ENCODE measurements at regions not wholly inside any gene's neighbourhood (a gene's known extent, or its start where the extent isn't known, plus 50 kb on each side); places are given as distances from the start of the nearest gene placed in this dataset.

- DNase-seq: no peak
Measured at GRCh38 chr12:75894965-75895754, 136.4 kb downstream of the PHLDA1 start.

GRCh38 chr12:75893765-75894164 lies 137.8 kb downstream of the PHLDA1 start:
- DNase-seq: no peak

GRCh38 chr12:75892731-75893408 lies 138.7 kb downstream of the PHLDA1 start:
- DNase-seq: no peak

- no peak for DNase-seq
Measured at GRCh38 chr12:75891072-75891471, 140.5 kb downstream of the PHLDA1 start.

- no peak for DNase-seq
Measured at GRCh38 chr12:75890660-75891059, 140.9 kb downstream of the PHLDA1 start.

GRCh38 chr12:75890141-75890540 lies 141.4 kb downstream of the PHLDA1 start:
- DNase-seq: no peak

GRCh38 chr12:75888874-75889613 lies 142.5 kb downstream of the PHLDA1 start:
- DNase-seq: no peak

GRCh38 chr12:75888399-75888798 lies 143.2 kb downstream of the PHLDA1 start:
- no peak for DNase-seq

GRCh38 chr12:75887979-75888378 lies 143.6 kb downstream of the PHLDA1 start:
- no peak for DNase-seq

- no peak for DNase-seq
Measured at GRCh38 chr12:75884465-75884985, 147.1 kb downstream of the PHLDA1 start.

GRCh38 chr12:75883241-75883640 lies 148.3 kb downstream of the PHLDA1 start:
- DNase-seq: no peak

GRCh38 chr12:75882421-75882820 lies 149.2 kb downstream of the PHLDA1 start:
- no peak for DNase-seq

GRCh38 chr12:75881920-75882319 lies 149.7 kb downstream of the PHLDA1 start:
- DNase-seq: no peak

GRCh38 chr12:75877763-75878621 lies 153.6 kb downstream of the PHLDA1 start:
- DNase-seq: no peak

GRCh38 chr12:75876832-75877762 lies 154.5 kb downstream of the PHLDA1 start:
- DNase-seq: no peak

GRCh38 chr12:75874441-75874840 lies 157.1 kb downstream of the PHLDA1 start:
- DNase-seq: no peak

GRCh38 chr12:75872762-75873161 lies 158.8 kb downstream of the PHLDA1 start:
- no peak for DNase-seq

- no peak for DNase-seq
Measured at GRCh38 chr12:75870878-75871277, 160.7 kb downstream of the PHLDA1 start.

GRCh38 chr12:75868501-75868900 lies 163.1 kb downstream of the PHLDA1 start:
- no peak for DNase-seq

- no peak for DNase-seq
Measured at GRCh38 chr12:75865315-75865714, 166.3 kb downstream of the PHLDA1 start.

GRCh38 chr12:75864161-75864560 lies 167.4 kb downstream of the PHLDA1 start:
- no peak for DNase-seq
